ENCODE measurements at regions not wholly inside any gene's neighbourhood (a gene's known extent, or its start where the extent isn't known, plus 50 kb on each side); places are given as distances from the start of the nearest gene placed in this dataset.
"Not testable (repeated sequence)": the region's sequence is repeated elsewhere in the genome, so short reads cannot be mapped to it uniquely, and the experiment has no call there.

DNA sequence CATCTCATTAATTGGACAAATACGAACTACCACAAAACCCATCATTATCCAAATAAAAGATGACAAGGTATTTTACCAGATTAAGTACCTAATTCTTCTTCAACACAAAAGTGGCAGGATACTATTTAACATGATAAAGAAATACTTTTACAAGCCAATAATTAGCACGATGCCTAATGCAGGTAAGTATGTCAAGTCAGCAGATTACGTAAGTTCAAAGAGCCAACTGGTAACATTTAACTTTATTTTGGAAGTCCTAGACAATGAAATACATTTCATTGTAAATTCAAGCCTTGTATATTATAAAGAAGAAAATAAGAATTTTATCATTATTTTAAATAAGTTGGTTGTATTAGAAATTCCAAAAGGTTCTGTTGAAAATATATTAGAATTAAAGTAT, 535.3 kb upstream of the SOX9 start:
- POLR2A ChIA-PET = no interaction called here
- CTCF ChIA-PET = no interaction called here

- CTCF ChIA-PET = no interaction called here
These were observed 528.4 kb upstream of the SOX9 start for GRCh38 chr17:71592431-71592830.

GRCh38 chr17:71593078-71593477, 527.7 kb upstream of the SOX9 start:
- ChIA-PET POLR2A (no interaction called here), CTCF (no interaction called here)

More at GRCh38 chr17:71592431-71592830, 528.4 kb upstream of the SOX9 start:
- POLR2A ChIA-PET = no interaction called here

DNA sequence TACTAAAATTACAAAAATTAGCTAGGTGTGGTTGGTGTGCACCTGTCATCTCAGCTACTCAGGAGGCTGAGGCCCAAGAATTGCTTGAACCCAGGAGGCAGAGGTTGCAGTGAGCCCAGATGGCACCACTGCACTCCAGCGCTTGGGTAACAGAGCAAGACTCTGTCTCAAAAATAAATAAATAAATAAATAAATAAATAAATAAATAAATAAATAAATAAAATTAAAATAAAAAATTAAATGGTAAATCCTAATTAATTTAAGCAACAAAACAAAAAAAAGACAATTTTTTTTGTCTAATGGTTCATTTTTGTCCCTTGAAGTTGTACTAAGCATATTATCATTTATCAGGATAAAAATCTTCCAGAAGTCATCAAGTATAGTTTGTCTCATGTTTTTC, 521.2 kb upstream of the SOX9 start:
- CTCF ChIA-PET, POLR2A ChIA-PET: not testable (repeated sequence)

DNA sequence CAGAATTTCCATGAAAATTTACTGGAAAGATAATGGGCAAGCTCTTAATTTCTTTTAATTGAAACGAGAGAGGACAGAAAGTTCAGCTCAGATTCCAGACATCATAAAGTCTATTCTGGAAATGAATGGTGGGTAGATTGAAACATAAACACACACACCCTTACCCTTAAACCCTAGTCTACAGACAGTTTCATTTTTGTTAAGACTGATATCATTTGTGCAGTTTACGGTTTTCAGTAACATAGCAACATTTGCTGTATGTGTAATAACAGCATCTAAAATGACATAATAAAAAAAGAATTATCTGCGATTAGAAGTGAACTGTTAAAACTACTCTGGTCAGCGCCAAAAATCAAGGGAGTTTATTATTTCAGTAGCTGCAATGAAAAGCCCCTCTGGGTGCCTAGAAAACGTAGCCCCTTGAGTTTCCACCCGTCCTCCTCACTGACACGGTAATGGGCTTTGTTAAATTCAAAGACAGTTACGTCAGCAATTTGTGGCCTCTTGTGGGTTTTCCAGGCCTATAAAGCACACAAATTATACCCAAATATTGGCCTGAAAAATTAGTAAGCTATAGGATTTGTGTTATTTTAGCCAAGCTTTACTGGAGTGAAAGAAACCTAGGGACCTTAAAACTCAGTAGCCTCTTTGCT, 520.6 kb upstream of the SOX9 start:
- CTCF ChIA-PET = no interaction called here
- POLR2A ChIA-PET = no interaction called here

GRCh38 chr17:71601894-71602504, 518.8 kb upstream of the SOX9 start:
- ChIA-PET POLR2A (no interaction called here), CTCF (no interaction called here)

GRCh38 chr17:71613996-71614395, 506.8 kb upstream of the SOX9 start:
- POLR2A ChIA-PET = no interaction called here
- CTCF ChIA-PET = no interaction called here

DNA sequence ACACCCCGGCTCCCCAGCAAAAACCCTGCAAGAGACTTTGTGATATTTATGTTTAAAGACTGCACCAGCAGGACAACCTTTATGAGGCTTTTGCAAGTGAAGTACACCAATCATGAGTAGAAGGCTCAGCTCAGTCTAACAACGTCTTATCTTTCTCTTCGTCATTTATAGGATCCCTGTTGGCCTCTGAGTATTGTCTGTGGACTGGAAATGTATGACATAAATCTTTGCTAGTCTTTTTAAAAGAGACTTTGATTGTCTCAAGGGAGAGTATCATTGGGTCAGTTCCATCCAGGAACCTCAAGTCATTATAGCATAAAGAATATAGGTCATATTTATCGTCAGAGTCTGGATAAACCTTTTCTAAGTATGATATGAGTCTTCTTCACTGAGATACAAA, 505.0 kb upstream of the SOX9 start:
- POLR2A ChIA-PET = no interaction called here
- CTCF ChIA-PET = no interaction called here

DNA sequence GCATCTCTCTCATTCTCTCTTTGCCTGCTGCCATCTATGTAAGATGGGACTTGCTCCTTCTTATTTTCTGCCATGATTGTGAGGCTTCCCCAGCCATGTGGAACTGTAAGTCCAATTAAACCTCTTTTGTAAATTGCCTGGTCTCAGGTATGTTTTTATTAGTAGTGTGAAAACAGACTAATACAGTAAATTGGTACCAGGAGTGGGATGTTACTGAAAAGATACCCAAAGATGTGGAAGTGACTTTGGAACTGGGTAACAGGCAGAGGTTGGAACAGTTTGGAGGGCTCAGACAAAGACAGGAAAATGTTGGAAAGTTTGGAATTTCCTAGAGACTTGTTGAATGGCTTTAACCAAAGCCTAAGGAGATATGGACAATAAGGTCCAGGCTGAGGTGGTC, 503.1 kb upstream of the SOX9 start:
- CTCF ChIA-PET, POLR2A ChIA-PET: not testable (repeated sequence)

GRCh38 chr17:71625330-71625729, 495.5 kb upstream of the SOX9 start:
- CTCF ChIA-PET = no interaction called here
- POLR2A ChIA-PET = no interaction called here

- ChIA-PET CTCF (no interaction called here), POLR2A (no interaction called here)
These were observed 492.5 kb upstream of the SOX9 start for GRCh38 chr17:71628306-71628705.

DNA sequence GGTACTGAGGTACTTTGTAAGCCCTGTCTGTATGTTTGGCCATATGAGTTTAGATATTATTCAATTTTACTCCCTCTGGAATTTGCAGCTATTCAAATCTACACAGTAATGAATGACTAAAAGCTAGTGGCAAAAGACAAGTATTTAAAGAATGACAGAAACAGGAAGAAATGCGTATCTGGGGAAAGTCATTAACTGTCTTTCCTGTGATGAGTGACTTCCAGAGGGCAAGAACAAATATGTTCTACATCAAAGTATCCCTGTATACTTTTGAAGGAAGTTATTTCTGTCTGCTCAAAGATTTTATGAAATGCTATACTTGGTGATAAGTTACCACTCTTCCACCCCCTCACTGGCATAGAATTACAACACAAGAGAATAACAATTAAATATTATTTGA, 489.3 kb upstream of the SOX9 start:
- ChIA-PET CTCF (no interaction called here), POLR2A (no interaction called here)

- ChIA-PET CTCF (no interaction called here), POLR2A (no interaction called here)
These were observed 488.5 kb upstream of the SOX9 start for GRCh38 chr17:71632328-71632727.

GRCh38 chr17:71633391-71633849, 487.4 kb upstream of the SOX9 start:
- POLR2A ChIA-PET = no interaction called here
- CTCF ChIA-PET = no interaction called here

DNA sequence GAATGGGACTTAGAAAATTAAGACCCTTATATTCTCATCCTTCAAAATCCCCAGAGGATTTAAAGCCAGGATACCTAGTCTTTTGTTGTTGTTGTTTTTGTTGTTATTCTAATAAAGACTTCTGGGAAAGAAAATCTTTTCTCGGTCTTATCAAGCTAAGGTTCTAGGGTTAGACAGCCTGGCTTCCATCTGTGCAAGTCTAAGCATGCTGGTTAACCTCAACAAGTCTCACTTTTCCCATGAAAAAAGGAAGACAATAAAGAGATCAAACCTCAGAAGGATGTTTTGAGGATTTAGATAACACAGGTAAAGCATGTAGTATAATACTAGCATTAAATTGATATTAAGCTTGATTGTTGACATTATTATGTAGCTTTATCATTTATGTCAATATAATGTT, 486.4 kb upstream of the SOX9 start:
- CTCF ChIA-PET = interaction anchor here (0.7 kb wide), 1 partner anchor 75 kb away, joined by 3 read pairs; no protein-coding TSS in a partner anchor
- POLR2A ChIA-PET = no interaction called here

DNA sequence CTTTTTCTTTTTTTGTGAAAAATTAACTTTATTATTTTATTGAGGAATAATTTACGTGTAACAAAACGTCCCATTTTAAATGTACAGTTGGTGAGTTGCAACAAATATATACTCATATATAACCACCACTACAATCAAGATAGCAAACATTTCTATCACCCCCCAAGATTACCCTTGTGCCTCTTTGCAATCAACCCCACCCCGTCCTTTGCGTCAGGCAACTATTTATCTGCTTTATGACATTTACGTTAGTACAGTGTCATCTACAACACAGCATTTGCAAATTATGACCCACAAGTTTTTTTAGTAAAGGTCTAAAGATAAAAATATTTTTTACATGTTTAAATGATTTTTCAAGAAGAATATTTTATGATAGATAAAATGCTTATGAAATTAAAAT, 485.6 kb upstream of the SOX9 start:
- POLR2A ChIA-PET = no interaction called here
- CTCF ChIA-PET = no interaction called here

- POLR2A ChIA-PET = no interaction called here
- CTCF ChIA-PET = no interaction called here
These were observed 484.2 kb upstream of the SOX9 start for GRCh38 chr17:71636644-71637043.

GRCh38 chr17:71638668-71639067, 482.2 kb upstream of the SOX9 start:
- ChIA-PET POLR2A (no interaction called here), CTCF (no interaction called here)

DNA sequence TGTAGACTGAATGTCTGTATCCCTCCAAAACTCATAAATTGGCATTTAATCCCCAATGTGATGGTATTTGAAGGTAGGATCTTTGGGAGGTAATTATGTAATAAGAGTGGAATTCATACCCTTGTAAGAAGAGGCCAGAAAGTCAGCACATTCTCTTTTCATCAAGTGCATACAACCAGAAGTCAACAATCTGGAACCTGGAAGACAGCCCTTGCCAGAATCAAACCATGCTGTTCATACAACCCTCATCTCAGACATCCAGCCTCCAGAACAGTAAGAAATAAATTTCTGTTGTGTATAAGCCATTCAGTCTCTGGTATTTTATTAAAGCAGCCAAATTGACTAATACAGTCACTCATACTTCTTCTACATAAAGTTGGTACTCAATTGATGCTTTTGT, 481.0 kb upstream of the SOX9 start:
- ChIA-PET POLR2A (no interaction called here), CTCF (no interaction called here)

DNA sequence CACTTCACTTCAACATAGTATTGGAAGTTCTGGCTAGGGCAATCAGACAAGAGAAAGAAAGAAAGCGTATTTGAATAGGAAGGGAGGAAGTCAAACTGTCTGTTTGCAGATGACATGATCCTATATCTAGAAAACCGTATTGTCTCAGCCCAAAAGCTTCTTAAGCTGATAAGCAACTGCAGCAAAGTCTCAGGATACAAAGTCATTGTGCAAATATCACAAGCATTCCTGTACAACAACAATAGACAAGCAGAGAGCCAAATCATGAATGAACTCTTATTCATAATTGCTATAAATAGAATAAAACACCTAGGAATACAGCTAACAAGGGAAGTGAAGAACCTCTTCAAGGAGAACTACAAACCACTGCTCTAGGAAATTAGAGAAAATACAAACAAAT, 473.9 kb upstream of the SOX9 start:
- POLR2A ChIA-PET = not testable (repeated sequence)

DNA sequence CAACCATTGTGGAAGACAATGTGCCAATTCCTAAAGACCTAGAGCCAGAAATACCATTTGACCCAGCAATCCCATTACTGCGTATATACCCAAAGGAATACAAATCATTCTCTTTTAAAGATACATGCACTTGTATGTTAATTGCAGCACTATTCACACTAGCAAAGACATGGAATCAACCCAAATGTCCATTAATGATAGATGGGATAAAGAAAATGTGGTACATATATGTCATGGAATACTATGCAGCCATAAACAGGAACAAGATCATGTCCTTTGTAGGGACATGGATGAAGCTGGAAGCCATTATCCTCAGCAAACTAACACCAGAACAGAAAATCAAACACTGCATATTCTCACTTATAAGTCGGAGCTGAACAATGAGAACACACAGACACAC, 472.5 kb upstream of the SOX9 start:
- POLR2A ChIA-PET, CTCF ChIA-PET: not testable (repeated sequence)

More for the DNA sequence above, 473.9 kb upstream of the SOX9 start:
- CTCF ChIA-PET = not testable (repeated sequence)

- ChIA-PET CTCF (no interaction called here), POLR2A (no interaction called here)
These were observed 470.9 kb upstream of the SOX9 start for GRCh38 chr17:71649941-71650350.

Measured in activated CD8-positive, alpha-beta memory T cell treated with anti-CD3 and anti-CD28 coated beads for 36 hours (primary cell).